PC-9 (cell line): ENCODE measurements at regions not wholly inside any gene's neighbourhood (a gene's known extent, or its start where the extent isn't known, plus 50 kb on each side); places are given as distances from the start of the nearest gene placed in this dataset.

ENCODE experiments used
- BruUV-seq: library from RNA; stranded (reverse); fragments of 400-500 nt; replicated peaks from 2 replicates; lab custom pipeline; 2021; lab: Mats Ljungman, UMichigan
- CTCF ChIA-PET: fragments of 300-600 bp; sonication (Branson Sonifier 250); formaldehyde crosslinking; loops from one replicate; lab custom pipeline; 2022; ENCODE audit warnings: antibody characterized with exemption; lab: Charles Lee
- POLR2A ChIA-PET: fragments of 300-600 bp; sonication (Branson Sonifier 250); formaldehyde crosslinking; loops from one replicate; lab custom pipeline; 2022; ENCODE audit warnings: antibody characterized with exemption; ENCODE audit not compliant: unreplicated experiment; lab: Charles Lee
- DNase-seq, 2 experiments: peaks; one replicate each; pipeline versions ENCODE4 v3.0.0 to v3.0.0-alpha.2; 2015 to 2022; ENCODE audit warnings: mixed read lengths in 1 of 2
- H2AFZ ChIP-seq: fragments of 200-600 bp; sonication (generic); 2 replicates; pipeline ENCODE4 v1.8.1; 2017; ENCODE audit warnings: antibody characterized with exemption
- H3F3A ChIP-seq: fragments of 200-600 bp; sonication (generic); 2 replicates; pipeline ENCODE4 v1.8.1; 2017; ENCODE audit warnings: antibody characterized with exemption, mild to moderate bottlenecking, low read depth; ENCODE audit not compliant: insufficient read depth
- H3K27ac ChIP-seq: fragments of 200-600 bp; sonication (generic); 2 replicates; pipeline ENCODE4 v1.6.1; 2016; ENCODE audit warnings: mixed run types
- H3K27me3 ChIP-seq: fragments of 200-600 bp; sonication (generic); 2 replicates; pipeline ENCODE4 v1.6.1; 2016; ENCODE audit warnings: low read depth, mixed run types; ENCODE audit not compliant: insufficient read depth
- H3K36me3 ChIP-seq: fragments of 200-600 bp; sonication (generic); 2 replicates; pipeline ENCODE4 v1.6.1; 2016; ENCODE audit warnings: low read depth, mixed run types
- H3K4me1 ChIP-seq: fragments of 200-600 bp; sonication (generic); replicated peaks from 2 replicates; pipeline ENCODE4 v1.6.1; 2016; ENCODE audit warnings: mixed run types; ENCODE audit not compliant: insufficient read depth
- H3K4me2 ChIP-seq: fragments of 200-600 bp; sonication (generic); 2 replicates; pipeline ENCODE4 v1.6.1; 2017; ENCODE audit warnings: mixed run types
- H3K4me3 ChIP-seq: fragments of 200-600 bp; sonication (generic); 2 replicates; pipeline ENCODE4 v1.6.1; 2016; ENCODE audit warnings: mixed run types
- H3K79me2 ChIP-seq: fragments of 200-600 bp; sonication (generic); 2 replicates; pipeline ENCODE4 v1.6.1; 2017; ENCODE audit warnings: low read depth, mixed run types
- H3K9me2 ChIP-seq: fragments of 200-600 bp; sonication (generic); 2 replicates; pipeline ENCODE4 v1.8.1; 2017; ENCODE audit warnings: mild to moderate bottlenecking; ENCODE audit not compliant: insufficient read depth
- H3K9me3 ChIP-seq: fragments of 200-600 bp; sonication (generic); 2 replicates; pipeline ENCODE4 v1.8.1; 2016; ENCODE audit warnings: low read depth; ENCODE audit not compliant: insufficient read depth
- H4K20me1 ChIP-seq: fragments of 200-600 bp; sonication (generic); 2 replicates; pipeline ENCODE4 v1.8.1; 2017; ENCODE audit not compliant: insufficient read depth
- EZH2 ChIP-seq: fragments of 200-600 bp; sonication (generic); IDR thresholded peaks from 2 replicates; pipeline ENCODE4 v1.8.0; 2017; ENCODE audit warnings: antibody characterized with exemption, low read depth
- intact Hi-C: fragments of 100-400 bp; cut with micrococcal nuclease; formaldehyde crosslinking; loops from one replicate; pipeline ENCODE4 v1.10.0; 2022; ENCODE audit not compliant: unreplicated experiment
- TF ChIP-seq, protein P1 (sequence below): fragments of 200-600 bp; sonication (generic); conservative IDR thresholded peaks from 2 replicates; pipeline ENCODE4 v1.6.1; 2017; ENCODE audit warnings: mixed run types, antibody characterized with exemption, mild to moderate bottlenecking, moderate library complexity

- BruUV-seq: no TSS peak
- no peaks in the 10 kb centered on the region for H3F3A ChIP-seq
- TF ChIP-seq EZH2: no peak
- TF ChIP-seq, protein P1, sequence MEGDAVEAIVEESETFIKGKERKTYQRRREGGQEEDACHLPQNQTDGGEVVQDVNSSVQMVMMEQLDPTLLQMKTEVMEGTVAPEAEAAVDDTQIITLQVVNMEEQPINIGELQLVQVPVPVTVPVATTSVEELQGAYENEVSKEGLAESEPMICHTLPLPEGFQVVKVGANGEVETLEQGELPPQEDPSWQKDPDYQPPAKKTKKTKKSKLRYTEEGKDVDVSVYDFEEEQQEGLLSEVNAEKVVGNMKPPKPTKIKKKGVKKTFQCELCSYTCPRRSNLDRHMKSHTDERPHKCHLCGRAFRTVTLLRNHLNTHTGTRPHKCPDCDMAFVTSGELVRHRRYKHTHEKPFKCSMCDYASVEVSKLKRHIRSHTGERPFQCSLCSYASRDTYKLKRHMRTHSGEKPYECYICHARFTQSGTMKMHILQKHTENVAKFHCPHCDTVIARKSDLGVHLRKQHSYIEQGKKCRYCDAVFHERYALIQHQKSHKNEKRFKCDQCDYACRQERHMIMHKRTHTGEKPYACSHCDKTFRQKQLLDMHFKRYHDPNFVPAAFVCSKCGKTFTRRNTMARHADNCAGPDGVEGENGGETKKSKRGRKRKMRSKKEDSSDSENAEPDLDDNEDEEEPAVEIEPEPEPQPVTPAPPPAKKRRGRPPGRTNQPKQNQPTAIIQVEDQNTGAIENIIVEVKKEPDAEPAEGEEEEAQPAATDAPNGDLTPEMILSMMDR: no peak
- H2AFZ ChIP-seq: no peak overlapping the region
- H3K9me3 ChIP-seq: no peaks in the 10 kb centered on the region
- intact Hi-C loops: no loop called here
- H4K20me1 ChIP-seq: no peaks in the 10 kb centered on the region
- H3K4me1 ChIP-seq: no peaks in the 10 kb centered on the region
- peaks cover 96% of the 10 kb centered on the region for H3K27me3 ChIP-seq
- no peaks in the 10 kb centered on the region for H3K36me3 ChIP-seq
- H3K79me2 ChIP-seq: no peaks in the 10 kb centered on the region
- no peak overlapping the region for H3K4me2 ChIP-seq
- ChIA-PET CTCF (no interaction called here), POLR2A (no interaction called here)
- H3K27ac ChIP-seq: no peak overlapping the region
- no peak overlapping the region for H3K4me3 ChIP-seq
- no peaks in the 10 kb centered on the region for H3K9me2 ChIP-seq
- no peak for DNase-seq
These were observed 187.7 kb upstream of the ID2 start for GRCh38 chr2:8494151-8494550.

DNA sequence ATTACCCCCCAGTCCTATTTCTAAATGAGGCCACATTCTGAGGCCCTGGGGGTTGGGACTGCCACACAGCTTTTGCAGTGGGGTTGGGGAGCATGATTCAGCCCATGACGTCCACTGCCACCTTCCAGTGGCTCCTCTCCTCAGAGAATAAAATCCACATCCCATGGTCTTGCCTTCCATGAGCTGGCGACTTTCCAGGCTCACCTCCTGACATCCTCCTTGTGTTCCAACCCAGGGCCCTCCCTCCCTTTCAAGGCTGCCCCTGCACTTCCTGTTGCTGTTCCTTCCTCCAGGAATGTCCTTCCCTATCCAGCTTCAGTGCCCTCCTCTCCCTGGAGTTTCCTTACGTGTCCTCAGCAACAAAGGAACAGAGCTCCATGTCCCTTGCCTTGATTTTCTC is 187.3 kb upstream of the ID2 start:
- intact Hi-C loops: no loop called here
- H3K79me2 ChIP-seq: no peaks in the 10 kb centered on the region
- H3K27me3 ChIP-seq: peaks cover 96% of the 10 kb centered on the region
- H3K9me2 ChIP-seq: no peaks in the 10 kb centered on the region
- no peaks in the 10 kb centered on the region for H3F3A ChIP-seq
- no peak overlapping the region for H3K4me2 ChIP-seq
- no peak overlapping the region for H3K27ac ChIP-seq
- H3K4me3 ChIP-seq: no peak overlapping the region
- no peak for DNase-seq
- H4K20me1 ChIP-seq: no peaks in the 10 kb centered on the region
- H3K9me3 ChIP-seq: no peaks in the 10 kb centered on the region
- H3K4me1 ChIP-seq: no peaks in the 10 kb centered on the region
- H3K36me3 ChIP-seq: no peaks in the 10 kb centered on the region
- ChIA-PET POLR2A (no interaction called here), CTCF (no interaction called here)
- TF ChIP-seq, protein P1: no peak
- no peak for TF ChIP-seq EZH2
- no TSS peak for BruUV-seq
- no peak overlapping the region for H2AFZ ChIP-seq

- H4K20me1 ChIP-seq: no peaks in the 10 kb centered on the region
- H3K27me3 ChIP-seq: peaks cover 97% of the 10 kb centered on the region
- no peaks in the 10 kb centered on the region for H3K4me1 ChIP-seq
- TF ChIP-seq, protein P1: no peak
- no peak for TF ChIP-seq EZH2
- H2AFZ ChIP-seq: no peak overlapping the region
- no peaks in the 10 kb centered on the region for H3F3A ChIP-seq
- H3K4me3 ChIP-seq: no peak overlapping the region
- DNase-seq: no peak
- BruUV-seq: no TSS peak
- no peaks in the 10 kb centered on the region for H3K79me2 ChIP-seq
- H3K9me2 ChIP-seq: no peaks in the 10 kb centered on the region
- ChIA-PET POLR2A (interaction anchor here (0.6 kb wide), 1 partner anchor 13 kb away, joined by 4 read pairs; no protein-coding TSS in a partner anchor), CTCF (no interaction called here)
- no peak overlapping the region for H3K27ac ChIP-seq
- no peaks in the 10 kb centered on the region for H3K9me3 ChIP-seq
- no peak overlapping the region for H3K4me2 ChIP-seq
- no peaks in the 10 kb centered on the region for H3K36me3 ChIP-seq
- intact Hi-C loops: no loop called here
These were observed 186.5 kb upstream of the ID2 start for GRCh38 chr2:8495189-8495989.
